BLaER1 (cell line): ENCODE measurements at regions not wholly inside any gene's neighbourhood (a gene's known extent, or its start where the extent isn't known, plus 50 kb on each side); places are given as distances from the start of the nearest gene placed in this dataset.

Experiments used
- H3K27ac ChIP-seq: shearing (Covaris generic); formaldehyde crosslinking; 2 replicates; pipeline ENCODE4 v1.8.1; 2022
- H3K27me3 ChIP-seq: shearing (Covaris generic); formaldehyde crosslinking; 2 replicates; pipeline ENCODE4 v1.8.1; 2022
- H3K36me3 ChIP-seq: shearing (Covaris generic); formaldehyde crosslinking; 2 replicates; pipeline ENCODE4 v1.8.1; 2022
- H3K4me1 ChIP-seq: shearing (Covaris generic); formaldehyde crosslinking; 2 replicates; pipeline ENCODE4 v1.8.1; 2022
- H3K4me2 ChIP-seq: shearing (Covaris generic); formaldehyde crosslinking; 2 replicates; pipeline ENCODE4 v1.8.1; 2022
- H3K4me3 ChIP-seq: shearing (Covaris generic); formaldehyde crosslinking; 2 replicates; pipeline ENCODE4 v1.8.1; 2022
- H3K9ac ChIP-seq: shearing (Covaris generic); formaldehyde crosslinking; 2 replicates; pipeline ENCODE4 v1.8.1; 2022
- H3K9me3 ChIP-seq: shearing (Covaris generic); formaldehyde crosslinking; 2 replicates; pipeline ENCODE4 v1.8.1; 2022
- H4K20me1 ChIP-seq: shearing (Covaris generic); formaldehyde crosslinking; 2 replicates; pipeline ENCODE4 v1.8.1; 2022
- Cebpa-rat ChIP-seq: shearing (Covaris generic); IDR thresholded peaks from 2 replicates; pipeline ENCODE4 v1.8.1; 2022

GRCh38 chr15:91611561-91612323 lies 241.8 kb upstream of the SLCO3A1 start:
- TF ChIP-seq Cebpa-rat: no peak

DNA sequence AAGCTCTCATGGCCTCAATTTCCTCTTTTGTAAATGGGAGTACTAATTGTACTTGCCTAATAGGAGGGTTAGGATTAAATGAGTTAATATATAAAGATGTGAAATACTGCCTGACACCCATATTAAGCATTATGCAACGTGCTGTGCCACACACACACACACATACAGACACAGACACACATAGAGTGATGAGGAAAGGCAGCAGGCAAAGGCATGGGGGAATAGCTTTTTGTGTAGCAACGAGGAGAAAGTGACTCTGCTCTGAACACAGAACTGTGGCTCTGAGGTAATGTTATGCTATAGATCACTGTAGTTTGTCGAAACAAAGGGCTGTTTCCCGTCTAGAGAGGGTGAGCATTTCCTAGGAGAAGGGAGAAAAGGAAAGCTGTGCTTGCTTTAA lies 233.3 kb upstream of the SLCO3A1 start:
- Histone ChIP-seq H3K4me1 (no peaks in the 10 kb centered on the region), H3K27me3 (no peaks in the 10 kb centered on the region), H3K4me2 (no peak overlapping the region), H3K9ac (no peak overlapping the region), H3K27ac (no peak overlapping the region), H3K4me3 (no peak overlapping the region), H3K36me3 (no peaks in the 10 kb centered on the region), H4K20me1 (no peaks in the 10 kb centered on the region), H3K9me3 (no peaks in the 10 kb centered on the region)
- no peak for TF ChIP-seq Cebpa-rat

More at GRCh38 chr15:91611561-91612323, 241.8 kb upstream of the SLCO3A1 start:
- no peaks in the 10 kb centered on the region for H3K36me3 ChIP-seq
- no peaks in the 10 kb centered on the region for H4K20me1 ChIP-seq
- no peak overlapping the region for H3K27ac ChIP-seq
- no peaks in the 10 kb centered on the region for H3K27me3 ChIP-seq
- H3K4me1 ChIP-seq: no peaks in the 10 kb centered on the region
- H3K9me3 ChIP-seq: no peaks in the 10 kb centered on the region
- H3K4me2 ChIP-seq: no peak overlapping the region
- no peak overlapping the region for H3K4me3 ChIP-seq
- no peak overlapping the region for H3K9ac ChIP-seq

DNA sequence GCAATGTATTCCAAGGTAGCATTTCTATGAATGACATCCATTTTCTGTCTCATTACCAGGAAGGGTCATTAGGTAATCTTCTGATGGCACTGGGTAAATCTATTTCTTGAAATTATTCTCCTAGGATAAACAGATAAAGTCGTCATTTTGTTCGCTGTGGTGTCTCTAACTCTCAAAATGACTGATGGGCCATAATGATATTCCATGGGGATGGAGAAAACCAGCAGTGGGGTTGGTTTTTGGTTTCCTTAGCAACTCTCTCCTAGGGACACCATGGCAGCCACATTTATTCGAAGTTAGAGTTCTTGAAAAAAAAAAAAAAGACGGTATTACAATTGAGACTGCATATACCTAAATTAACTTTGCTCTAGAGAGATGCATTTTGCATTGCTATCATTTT lies 231.3 kb upstream of the SLCO3A1 start:
- no peak overlapping the region for H3K4me2 ChIP-seq
- no peaks in the 10 kb centered on the region for H3K9me3 ChIP-seq
- no peaks in the 10 kb centered on the region for H3K27me3 ChIP-seq
- H3K27ac ChIP-seq: no peak overlapping the region
- no peak overlapping the region for H3K9ac ChIP-seq
- H3K36me3 ChIP-seq: no peaks in the 10 kb centered on the region
- H3K4me1 ChIP-seq: no peaks in the 10 kb centered on the region
- no peak for TF ChIP-seq Cebpa-rat
- no peak overlapping the region for H3K4me3 ChIP-seq
- no peaks in the 10 kb centered on the region for H4K20me1 ChIP-seq

GRCh38 chr15:91622711-91623342 lies 230.7 kb upstream of the SLCO3A1 start:
- Histone ChIP-seq H4K20me1 (no peaks in the 10 kb centered on the region), H3K9me3 (no peaks in the 10 kb centered on the region), H3K4me2 (no peak overlapping the region), H3K27me3 (no peaks in the 10 kb centered on the region), H3K36me3 (no peaks in the 10 kb centered on the region), H3K27ac (no peak overlapping the region), H3K4me3 (no peak overlapping the region), H3K4me1 (no peaks in the 10 kb centered on the region), H3K9ac (no peak overlapping the region)
- TF ChIP-seq Cebpa-rat: no peak

DNA sequence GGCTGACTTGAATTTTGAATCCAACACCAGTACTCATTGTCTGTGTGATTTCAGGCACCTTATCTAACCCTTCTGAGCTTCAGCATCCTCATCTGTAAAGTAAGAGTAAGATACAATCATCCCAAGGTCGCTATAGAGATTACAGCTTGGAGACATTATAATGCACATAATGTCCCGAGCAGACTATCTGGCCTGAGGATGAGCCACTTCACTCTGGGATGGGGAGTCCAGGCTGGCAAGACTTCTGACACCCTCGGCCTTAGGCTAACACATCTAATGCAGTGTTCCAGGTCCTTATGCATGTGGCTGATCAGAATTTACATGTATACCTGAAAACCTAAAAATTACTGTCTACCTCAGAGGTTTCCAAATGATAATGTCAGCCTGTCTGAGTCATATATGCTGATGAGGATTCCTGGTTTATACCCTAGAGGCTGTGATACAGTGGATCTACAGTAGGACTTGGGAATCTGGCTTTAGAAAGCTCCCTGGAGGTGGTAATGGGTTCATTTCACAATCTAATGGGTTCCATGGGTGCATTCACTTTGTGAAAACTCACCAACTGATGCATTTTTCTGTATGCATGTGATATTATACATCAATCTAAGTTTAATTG lies 229.0 kb upstream of the SLCO3A1 start:
- no peaks in the 10 kb centered on the region for H3K36me3 ChIP-seq
- H3K9ac ChIP-seq: no peak overlapping the region
- no peaks in the 10 kb centered on the region for H3K4me1 ChIP-seq
- no peak for TF ChIP-seq Cebpa-rat
- no peak overlapping the region for H3K4me2 ChIP-seq
- no peak overlapping the region for H3K27ac ChIP-seq
- H4K20me1 ChIP-seq: no peaks in the 10 kb centered on the region
- no peaks in the 10 kb centered on the region for H3K27me3 ChIP-seq
- H3K4me3 ChIP-seq: no peak overlapping the region
- no peaks in the 10 kb centered on the region for H3K9me3 ChIP-seq

- Histone ChIP-seq H3K27ac (no peak overlapping the region), H3K36me3 (no peaks in the 10 kb centered on the region), H3K9ac (no peak overlapping the region), H3K4me1 (no peaks in the 10 kb centered on the region), H3K4me3 (no peak overlapping the region), H3K4me2 (no peak overlapping the region), H4K20me1 (no peaks in the 10 kb centered on the region), H3K27me3 (no peaks in the 10 kb centered on the region), H3K9me3 (no peaks in the 10 kb centered on the region)
- TF ChIP-seq Cebpa-rat: no peak
Measured at GRCh38 chr15:91625506-91625905, 228.0 kb upstream of the SLCO3A1 start.

DNA sequence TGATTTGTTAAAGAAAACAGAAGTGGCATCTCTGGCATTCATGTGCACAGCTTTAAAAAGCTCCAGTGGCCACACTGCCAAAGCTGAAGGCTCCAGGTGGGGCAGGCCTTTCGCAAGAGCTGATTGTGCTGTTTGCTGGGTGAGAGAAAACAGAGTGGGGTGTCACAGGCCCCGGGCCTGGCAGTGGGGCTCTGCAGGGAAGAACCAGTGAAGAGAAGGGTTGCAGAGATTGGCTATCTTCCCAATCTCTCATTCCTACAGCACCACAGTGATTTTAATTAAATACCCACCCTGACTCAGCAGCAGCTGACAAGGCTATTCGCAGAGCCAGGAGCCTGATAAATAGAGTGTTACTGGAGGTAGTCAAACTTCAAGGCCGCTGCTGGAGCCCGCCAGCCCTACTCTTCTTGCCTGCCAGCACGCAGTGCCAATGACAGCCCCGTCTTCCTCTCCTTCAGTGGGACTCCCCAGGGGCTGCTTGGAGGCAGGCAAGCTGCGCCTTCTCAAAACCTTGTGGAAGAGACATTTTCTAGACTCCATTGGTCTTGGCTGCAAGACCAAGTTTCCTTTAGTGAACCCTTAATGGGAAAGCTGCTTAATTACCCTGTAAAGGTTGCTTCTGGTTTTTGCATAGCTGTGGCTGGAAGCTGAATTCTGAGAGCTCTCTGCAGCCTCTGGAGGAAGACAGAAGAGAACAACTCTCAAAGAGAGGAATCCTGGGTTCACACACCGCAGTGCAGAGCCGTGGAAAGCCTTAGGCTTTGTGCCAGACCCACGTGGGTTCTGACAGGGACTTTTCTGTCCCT lies 225.8 kb upstream of the SLCO3A1 start:
- Histone ChIP-seq H3K9me3 (no peaks in the 10 kb centered on the region), H3K27ac (no peak overlapping the region)
- no peak for TF ChIP-seq Cebpa-rat

GRCh38 chr15:91630090-91630489 lies 223.4 kb upstream of the SLCO3A1 start:
- Histone ChIP-seq H3K4me1 (no peaks in the 10 kb centered on the region), H3K36me3 (no peaks in the 10 kb centered on the region), H3K27me3 (no peaks in the 10 kb centered on the region), H3K4me3 (no peak overlapping the region), H3K9me3 (no peaks in the 10 kb centered on the region), H3K27ac (no peak overlapping the region), H4K20me1 (no peaks in the 10 kb centered on the region), H3K4me2 (no peak overlapping the region), H3K9ac (no peak overlapping the region)
- TF ChIP-seq Cebpa-rat: no peak

More for the DNA sequence above, 225.8 kb upstream of the SLCO3A1 start:
- Histone ChIP-seq H3K36me3 (no peaks in the 10 kb centered on the region), H3K9ac (no peak overlapping the region), H3K4me1 (no peaks in the 10 kb centered on the region), H3K27me3 (no peaks in the 10 kb centered on the region), H3K4me3 (no peak overlapping the region), H4K20me1 (no peaks in the 10 kb centered on the region), H3K4me2 (no peak overlapping the region)

DNA sequence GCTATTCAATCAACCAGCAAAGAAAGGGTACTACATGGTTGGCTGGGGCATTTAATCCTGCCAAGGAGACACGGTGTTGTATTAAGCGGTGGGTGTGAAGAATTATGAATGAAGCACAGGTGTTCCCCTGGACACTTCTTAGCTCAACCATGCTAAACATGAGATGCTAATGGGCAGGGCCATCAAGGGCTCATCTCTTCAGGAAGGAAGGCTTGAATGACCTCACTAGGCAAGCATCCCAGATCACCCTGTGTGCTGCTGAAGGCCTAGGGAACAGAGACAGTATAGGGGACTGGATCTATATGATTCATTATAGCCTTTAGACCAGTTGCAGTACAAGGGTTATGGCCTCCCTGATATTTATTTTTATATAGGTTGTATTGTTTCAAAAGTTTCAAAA lies 221.3 kb upstream of the SLCO3A1 start:
- Histone ChIP-seq H3K36me3 (no peaks in the 10 kb centered on the region), H3K27ac (no peak overlapping the region)
- TF ChIP-seq Cebpa-rat: no peak

More for the DNA sequence above, 221.3 kb upstream of the SLCO3A1 start:
- Histone ChIP-seq H3K4me3 (no peak overlapping the region), H4K20me1 (no peaks in the 10 kb centered on the region), H3K9me3 (no peaks in the 10 kb centered on the region), H3K4me2 (no peak overlapping the region), H3K9ac (no peak overlapping the region), H3K27me3 (no peaks in the 10 kb centered on the region), H3K4me1 (no peaks in the 10 kb centered on the region)
